OCI-LY7 (cell line): ENCODE measurements at regions not wholly inside any gene's neighbourhood (a gene's known extent, or its start where the extent isn't known, plus 50 kb on each side); places are given as distances from the start of the nearest gene placed in this dataset.
"Not testable (repeated sequence)": the region's sequence is repeated elsewhere in the genome, so short reads cannot be mapped to it uniquely, and the experiment has no call there.

Source experiments
- BruUV-seq: library from RNA; stranded (reverse); fragments of 400-500 nt; replicated peaks from 2 replicates; lab custom pipeline; 2021; lab: Mats Ljungman, UMichigan
- CTCF ChIA-PET: fragments of 300-600 bp; sonication (Branson Sonifier 250); formaldehyde crosslinking; loops from one replicate; lab custom pipeline; 2022; ENCODE audit warnings: antibody characterized with exemption; ENCODE audit not compliant: unreplicated experiment; lab: Charles Lee
- POLR2A ChIA-PET: fragments of 300-600 bp; sonication (Branson Sonifier 250); formaldehyde crosslinking; loops from one replicate; lab custom pipeline; 2022; ENCODE audit warnings: antibody characterized with exemption; lab: Charles Lee
- DNase-seq: peaks from one replicate; pipeline ENCODE4 v3.0.0-alpha.2; 2015; ENCODE audit warnings: low spot score
- H2AFZ ChIP-seq: fragments of 200-600 bp; sonication (generic), shearing (Covaris generic); 2 replicates; pipeline ENCODE4 v1.6.1; 2014; ENCODE audit warnings: mild to moderate bottlenecking, antibody characterized with exemption, low read length, moderate library complexity
- H3K27ac ChIP-seq: fragments of 200-600 bp; sonication (generic); 2 replicates; pipeline ENCODE4 v1.5.1; 2014; ENCODE audit warnings: mixed run types, low read depth, mild to moderate bottlenecking, moderate library complexity, low read length, inconsistent platforms; ENCODE audit not compliant: poor library complexity, severe bottlenecking
- H3K36me3 ChIP-seq: fragments of 200-600 bp; sonication (generic); 2 replicates; pipeline ENCODE4 v1.6.1; 2014; ENCODE audit warnings: mild to moderate bottlenecking, antibody characterized with exemption, low read length, moderate library complexity, mixed read lengths; ENCODE audit not compliant: insufficient read depth
- H3K4me1 ChIP-seq: fragments of 200-600 bp; sonication (generic); 2 replicates; pipeline ENCODE4 v1.5.1; 2014; ENCODE audit warnings: mild to moderate bottlenecking, low read length; ENCODE audit not compliant: insufficient read depth, poor library complexity, severe bottlenecking
- H3K4me2 ChIP-seq: fragments of 200-600 bp; sonication (generic); 2 replicates; pipeline ENCODE4 v1.6.1; 2014; ENCODE audit warnings: mild to moderate bottlenecking, low read length
- H3K4me3 ChIP-seq: fragments of 200-600 bp; sonication (generic); 2 replicates; pipeline ENCODE4 v1.5.1; 2014; ENCODE audit warnings: mild to moderate bottlenecking, low read depth, low read length; ENCODE audit not compliant: poor library complexity, severe bottlenecking
- H3K79me2 ChIP-seq: fragments of 200-600 bp; sonication (generic); 2 replicates; pipeline ENCODE4 v1.6.1; 2016; ENCODE audit warnings: low read depth, mild to moderate bottlenecking, low read length, moderate library complexity, mixed read lengths; ENCODE audit not compliant: insufficient read depth
- H3K9me2 ChIP-seq: fragments of 200-600 bp; sonication (generic); 2 replicates; pipeline ENCODE4 v1.6.1; 2016; ENCODE audit warnings: mild to moderate bottlenecking, low read length, mixed read lengths; ENCODE audit not compliant: insufficient read depth
- H3K9me3 ChIP-seq: fragments of 200-600 bp; sonication (generic); 2 replicates; pipeline ENCODE4 v1.6.1; 2014; ENCODE audit warnings: mild to moderate bottlenecking, mixed run types, low read length, mixed read lengths
- H4K20me1 ChIP-seq: fragments of 200-600 bp; sonication (generic); 2 replicates; pipeline ENCODE4 v1.6.1; 2014; ENCODE audit warnings: mild to moderate bottlenecking, antibody characterized with exemption, low read length, moderate library complexity, mixed read lengths; ENCODE audit not compliant: insufficient read depth
- CTCF ChIP-seq: fragments of 200-600 bp; sonication (generic); conservative IDR thresholded peaks from 2 replicates; pipeline ENCODE4 v1.5.1; 2014; ENCODE audit warnings: mild to moderate bottlenecking, antibody characterized with exemption, low read length, moderate library complexity, mixed read lengths
- EZH2phosphoT487 ChIP-seq: fragments of 200-600 bp; sonication (generic); IDR thresholded peaks from 2 replicates; pipeline ENCODE4 v1.6.1; 2018; ENCODE audit warnings: low read depth, borderline replicate concordance, mild to moderate bottlenecking, mixed run types, antibody characterized with exemption, low read length, moderate library complexity, mixed read lengths
- intact Hi-C: fragments of 100-400 bp; cut with micrococcal nuclease; formaldehyde crosslinking; loops from one replicate; pipeline ENCODE4 v1.10.0; 2022; ENCODE audit not compliant: unreplicated experiment

- intact Hi-C loops: no loop called here
Observed at GRCh38 chr5:145619806-145620310, 215.3 kb downstream of the PRELID2 start.

GRCh38 chr5:145616739-145617138 lies 218.4 kb downstream of the PRELID2 start:
- POLR2A ChIA-PET, H3K9me2 ChIP-seq, H3K4me1 ChIP-seq, H2AFZ ChIP-seq, BruUV-seq, intact Hi-C loops, H3K27ac ChIP-seq, H3K4me3 ChIP-seq, H3K36me3 ChIP-seq, H3K79me2 ChIP-seq, CTCF ChIA-PET, H3K4me2 ChIP-seq, H4K20me1 ChIP-seq, H3K9me3 ChIP-seq, DNase-seq: not testable (repeated sequence)

More at GRCh38 chr5:145619806-145620310, 215.3 kb downstream of the PRELID2 start:
- no peak for TF ChIP-seq EZH2phosphoT487
- no peak for TF ChIP-seq CTCF
- Histone ChIP-seq H3K36me3 (no peaks in the 10 kb centered on the region), H3K9me3 (no peaks in the 10 kb centered on the region), H2AFZ (no peak overlapping the region), H3K4me3 (no peak overlapping the region), H4K20me1 (no peaks in the 10 kb centered on the region), H3K4me1 (no peaks in the 10 kb centered on the region), H3K4me2 (no peak overlapping the region), H3K79me2 (no peaks in the 10 kb centered on the region), H3K27ac (no peak overlapping the region), H3K9me2 (no peaks in the 10 kb centered on the region)
- POLR2A ChIA-PET: no interaction called here
- no peak for DNase-seq
- BruUV-seq: no TSS peak
- CTCF ChIA-PET: no interaction called here

GRCh38 chr5:145598983-145599382 lies 236.2 kb downstream of the PRELID2 start:
- ChIA-PET CTCF (no interaction called here), POLR2A (no interaction called here)
- TF ChIP-seq CTCF (no peak), EZH2phosphoT487 (no peak)
- Histone ChIP-seq H3K79me2 (no peaks in the 10 kb centered on the region), H3K4me3 (no peak overlapping the region), H3K9me2 (no peaks in the 10 kb centered on the region), H3K9me3 (no peaks in the 10 kb centered on the region), H3K4me1 (no peaks in the 10 kb centered on the region), H3K27ac (no peak overlapping the region), H4K20me1 (no peaks in the 10 kb centered on the region), H2AFZ (no peak overlapping the region), H3K4me2 (no peak overlapping the region), H3K36me3 (no peaks in the 10 kb centered on the region)
- intact Hi-C loops: no loop called here
- no peak for DNase-seq
- BruUV-seq: no TSS peak
